ENCODE measurements at regions not wholly inside any gene's neighbourhood (a gene's known extent, or its start where the extent isn't known, plus 50 kb on each side); places are given as distances from the start of the nearest gene placed in this dataset.

DNA sequence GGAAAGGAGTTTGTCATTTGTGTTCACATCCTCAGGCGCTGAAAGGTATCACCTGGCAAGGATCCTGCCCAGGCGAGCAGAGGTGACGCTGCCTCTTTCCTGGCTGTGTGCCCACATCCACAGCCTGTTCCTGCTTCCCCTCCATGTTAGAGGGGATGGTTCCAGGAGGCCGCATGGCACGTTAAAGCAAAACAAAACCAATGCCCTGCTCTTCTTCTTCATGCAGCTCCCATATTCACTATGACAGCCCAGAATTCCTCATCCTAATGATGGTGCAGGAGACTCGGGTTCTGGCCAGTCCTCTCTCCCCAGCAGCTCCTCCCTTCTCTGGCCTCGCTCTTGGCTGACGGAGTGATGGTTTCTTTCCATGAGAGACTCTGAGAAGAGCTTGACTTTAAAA is 678.5 kb upstream of the ANKRD30A start:
- no peaks in the 10 kb centered on the region for H3K36me3 ChIP-seq
- no peaks in the 10 kb centered on the region for H3K4me1 ChIP-seq
- DNase-seq, result no peak
- H3K27ac ChIP-seq, result no peak overlapping the region
- TF ChIP-seq CTCF (IDR thresholded peaks at IDR 0.05), result no peak
- TF ChIP-seq POLR2A (IDR thresholded peaks at IDR 0.05), result no peak
- H3K27me3 ChIP-seq, result no peaks in the 10 kb centered on the region
- no peaks in the 10 kb centered on the region for H3K9me3 ChIP-seq
- H3K4me3 ChIP-seq, result no peak overlapping the region

DNA sequence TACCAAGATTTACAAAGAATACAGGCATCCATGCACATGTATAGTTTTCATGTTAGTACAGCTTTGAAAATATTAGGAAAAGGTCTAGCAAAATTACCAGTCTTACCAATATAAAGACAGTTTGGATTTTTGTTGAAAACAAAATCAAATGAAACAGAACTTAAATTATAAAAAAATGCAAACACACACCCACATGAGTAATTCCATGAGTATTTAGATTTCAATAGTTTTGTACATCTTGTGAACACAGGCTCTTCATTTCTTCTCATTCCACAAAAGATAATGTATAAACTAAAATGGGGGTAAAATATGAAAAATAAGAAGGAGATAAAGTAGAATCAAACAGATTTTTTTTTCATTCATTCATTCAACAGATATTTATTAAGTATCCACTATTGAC is 682.2 kb upstream of the ANKRD30A start:
- no peaks in the 10 kb centered on the region for H3K27me3 ChIP-seq
- H3K4me3 ChIP-seq, result no peak overlapping the region
- H3K9me3 ChIP-seq, result no peaks in the 10 kb centered on the region
- no peaks in the 10 kb centered on the region for H3K36me3 ChIP-seq
- TF ChIP-seq POLR2A (IDR thresholded peaks at IDR 0.05), result no peak
- TF ChIP-seq CTCF (IDR thresholded peaks at IDR 0.05), result no peak
- no peaks in the 10 kb centered on the region for H3K4me1 ChIP-seq
- no peak overlapping the region for H3K27ac ChIP-seq
- no peak for DNase-seq

GRCh38 chr10:36441557-36441956 is 683.8 kb upstream of the ANKRD30A start:
- TF ChIP-seq CTCF (IDR thresholded peaks at IDR 0.05), result no peak
- TF ChIP-seq POLR2A (IDR thresholded peaks at IDR 0.05), result no peak
- Histone ChIP-seq H3K9me3 (no peaks in the 10 kb centered on the region), H3K27ac (no peak overlapping the region)

GRCh38 chr10:36440539-36440938 is 684.9 kb upstream of the ANKRD30A start:
- H3K36me3 ChIP-seq, result no peaks in the 10 kb centered on the region
- no peaks in the 10 kb centered on the region for H3K4me1 ChIP-seq
- TF ChIP-seq POLR2A (IDR thresholded peaks at IDR 0.05), result no peak
- TF ChIP-seq CTCF (IDR thresholded peaks at IDR 0.05), result no peak
- H3K27ac ChIP-seq, result no peak overlapping the region
- no peaks in the 10 kb centered on the region for H3K9me3 ChIP-seq
- H3K4me3 ChIP-seq, result no peak overlapping the region
- no peak for DNase-seq
- no peaks in the 10 kb centered on the region for H3K27me3 ChIP-seq

More at GRCh38 chr10:36441557-36441956, 683.8 kb upstream of the ANKRD30A start:
- no peak for DNase-seq
- Histone ChIP-seq H3K36me3 (no peaks in the 10 kb centered on the region), H3K4me3 (no peak overlapping the region), H3K4me1 (no peaks in the 10 kb centered on the region), H3K27me3 (no peaks in the 10 kb centered on the region)

- DNase-seq, result no peak
- H3K27me3 ChIP-seq, result no peaks in the 10 kb centered on the region
Observed at GRCh38 chr10:36437367-36437766, 688.0 kb upstream of the ANKRD30A start.

More at GRCh38 chr10:36437367-36437766, 688.0 kb upstream of the ANKRD30A start:
- Histone ChIP-seq H3K27ac (no peak overlapping the region), H3K4me1 (no peaks in the 10 kb centered on the region), H3K9me3 (no peaks in the 10 kb centered on the region), H3K4me3 (no peak overlapping the region), H3K36me3 (no peaks in the 10 kb centered on the region)
- no peak for TF ChIP-seq POLR2A (IDR thresholded peaks at IDR 0.05)
- no peak for TF ChIP-seq CTCF (IDR thresholded peaks at IDR 0.05)

Data from Peyer's patch (tissue), 4 donors.